Frontal cortex (tissue), 3 donors: ENCODE measurements at regions not wholly inside any gene's neighbourhood (a gene's known extent, or its start where the extent isn't known, plus 50 kb on each side); places are given as distances from the start of the nearest gene placed in this dataset.

ENCODE experiments used
- DNase-seq, 2 donors: peaks; one replicate each; pipeline ENCODE4 v3.0.0; 2012; ENCODE audit warnings: low spot score in 2 of 2
- FAIRE-seq: peaks from 2 replicates; lab custom pipeline; 2012; peaks lifted over from hg19 to GRCh38; lab: Jason Lieb, UNC
- donor health status: control.
- donor health status: control.
- donor health status: control.

GRCh38 chr1:181356505-181357340 is 126.6 kb upstream of the CACNA1E start:
- FAIRE-seq, result no peak
- no peak for DNase-seq

- FAIRE-seq, result no peak
- DNase-seq, result no peak
These were observed 124.3 kb upstream of the CACNA1E start for GRCh38 chr1:181359012-181359411.

GRCh38 chr1:181364801-181365200 is 118.5 kb upstream of the CACNA1E start:
- DNase-seq (no peak), FAIRE-seq (no peak)

GRCh38 chr1:181366910-181367309 is 116.4 kb upstream of the CACNA1E start:
- FAIRE-seq (no peak), DNase-seq (no peak)

GRCh38 chr1:181369416-181369815 is 113.9 kb upstream of the CACNA1E start:
- no peak for FAIRE-seq
- no peak for DNase-seq

- FAIRE-seq (no peak), DNase-seq (no peak)
These were observed 99.6 kb upstream of the CACNA1E start for GRCh38 chr1:181383695-181384094.

- no peak for FAIRE-seq
- no peak for DNase-seq
These were observed 97.0 kb upstream of the CACNA1E start for GRCh38 chr1:181386340-181386739.

- FAIRE-seq (no peak), DNase-seq (no peak)
These were observed 96.4 kb upstream of the CACNA1E start for GRCh38 chr1:181386951-181387350.

GRCh38 chr1:181387702-181388101 is 95.6 kb upstream of the CACNA1E start:
- no peak for FAIRE-seq
- no peak for DNase-seq

- DNase-seq, result no peak
- FAIRE-seq, result no peak
These were observed 92.8 kb upstream of the CACNA1E start for GRCh38 chr1:181390410-181391077.

GRCh38 chr1:181391301-181391900 is 91.9 kb upstream of the CACNA1E start:
- no peak for FAIRE-seq
- no peak for DNase-seq

GRCh38 chr1:181392133-181392532 is 91.2 kb upstream of the CACNA1E start:
- DNase-seq, result no peak
- no peak for FAIRE-seq

- FAIRE-seq (no peak), DNase-seq (no peak)
These were observed 90.6 kb upstream of the CACNA1E start for GRCh38 chr1:181392613-181393220.

- DNase-seq (no peak), FAIRE-seq (no peak)
These were observed 88.6 kb upstream of the CACNA1E start for GRCh38 chr1:181394766-181395165.

GRCh38 chr1:181396171-181396670 is 87.1 kb upstream of the CACNA1E start:
- DNase-seq, result no peak
- FAIRE-seq, result no peak

GRCh38 chr1:181396811-181397210 is 86.5 kb upstream of the CACNA1E start:
- FAIRE-seq, result no peak
- no peak for DNase-seq

- DNase-seq, result no peak
- FAIRE-seq, result no peak
These were observed 85.5 kb upstream of the CACNA1E start for GRCh38 chr1:181397845-181398244.

- FAIRE-seq (no peak), DNase-seq (no peak)
These were observed 84.8 kb upstream of the CACNA1E start for GRCh38 chr1:181398544-181398943.

GRCh38 chr1:181405584-181405983 is 77.7 kb upstream of the CACNA1E start:
- DNase-seq (no peak), FAIRE-seq (no peak)

GRCh38 chr1:181406989-181407388 is 76.3 kb upstream of the CACNA1E start:
- no peak for FAIRE-seq
- DNase-seq, result no peak
